Loucy (cell line): ENCODE measurements at regions not wholly inside any gene's neighbourhood (a gene's known extent, or its start where the extent isn't known, plus 50 kb on each side); places are given as distances from the start of the nearest gene placed in this dataset.

Experiments
- EZH2phosphoT487 ChIP-seq: fragments of 200-600 bp; IDR thresholded peaks from 2 replicates; pipeline ENCODE4 v1.6.1; 2018; ENCODE audit warnings: antibody characterized with exemption, mild to moderate bottlenecking, moderate library complexity, borderline replicate concordance
- TF ChIP-seq, protein P1 (sequence below): fragments of 200-600 bp; sonication (generic); conservative IDR thresholded peaks from 2 replicates; pipeline ENCODE4 v1.5.1; 2014; ENCODE audit warnings: mild to moderate bottlenecking, antibody characterized with exemption, low read length

DNA sequence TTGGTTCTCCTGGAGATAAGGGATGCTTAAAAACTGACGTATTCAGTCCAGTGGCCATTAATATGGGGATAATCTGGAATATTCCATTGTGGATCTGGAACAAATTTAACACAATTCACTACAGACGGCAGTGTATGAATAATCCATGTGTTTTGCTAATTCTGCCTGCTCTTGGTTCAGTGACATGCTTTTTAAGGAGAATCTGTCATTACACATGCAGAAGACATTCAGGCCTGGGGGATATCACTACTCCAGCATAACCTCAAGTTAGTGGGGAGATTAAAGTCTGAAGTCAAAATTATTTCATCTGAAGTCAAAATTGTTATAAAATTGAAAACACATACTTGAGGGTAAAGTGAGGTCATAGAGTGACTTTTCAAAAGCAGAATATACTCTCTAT is 789.3 kb downstream of the USP25 start:
- no peak for TF ChIP-seq EZH2phosphoT487
- TF ChIP-seq, protein P1, sequence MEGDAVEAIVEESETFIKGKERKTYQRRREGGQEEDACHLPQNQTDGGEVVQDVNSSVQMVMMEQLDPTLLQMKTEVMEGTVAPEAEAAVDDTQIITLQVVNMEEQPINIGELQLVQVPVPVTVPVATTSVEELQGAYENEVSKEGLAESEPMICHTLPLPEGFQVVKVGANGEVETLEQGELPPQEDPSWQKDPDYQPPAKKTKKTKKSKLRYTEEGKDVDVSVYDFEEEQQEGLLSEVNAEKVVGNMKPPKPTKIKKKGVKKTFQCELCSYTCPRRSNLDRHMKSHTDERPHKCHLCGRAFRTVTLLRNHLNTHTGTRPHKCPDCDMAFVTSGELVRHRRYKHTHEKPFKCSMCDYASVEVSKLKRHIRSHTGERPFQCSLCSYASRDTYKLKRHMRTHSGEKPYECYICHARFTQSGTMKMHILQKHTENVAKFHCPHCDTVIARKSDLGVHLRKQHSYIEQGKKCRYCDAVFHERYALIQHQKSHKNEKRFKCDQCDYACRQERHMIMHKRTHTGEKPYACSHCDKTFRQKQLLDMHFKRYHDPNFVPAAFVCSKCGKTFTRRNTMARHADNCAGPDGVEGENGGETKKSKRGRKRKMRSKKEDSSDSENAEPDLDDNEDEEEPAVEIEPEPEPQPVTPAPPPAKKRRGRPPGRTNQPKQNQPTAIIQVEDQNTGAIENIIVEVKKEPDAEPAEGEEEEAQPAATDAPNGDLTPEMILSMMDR = no peak
